GM12875 (cell line): ENCODE measurements at regions not wholly inside any gene's neighbourhood (a gene's known extent, or its start where the extent isn't known, plus 50 kb on each side); places are given as distances from the start of the nearest gene placed in this dataset.

Experiments used
- H3K4me3 ChIP-seq: one replicate; pipeline ENCODE4 v1.5.1; 2011; ENCODE audit warnings: low read depth, low read length, control low read depth
- CTCF ChIP-seq: IDR thresholded peaks from 2 replicates; pipeline ENCODE4 v1.5.1; 2011; ENCODE audit warnings: low read depth, mild to moderate bottlenecking, control low read depth, inconsistent platforms, low read length, moderate library complexity, borderline replicate concordance; ENCODE audit not compliant: insufficient read depth

GRCh38 chr9:99305820-99306811 is 84.0 kb downstream of the SEC61B start:
- TF ChIP-seq CTCF, result no peak
- H3K4me3 ChIP-seq, result no peak overlapping the region

GRCh38 chr9:99307851-99308250 is 85.8 kb downstream of the SEC61B start:
- TF ChIP-seq CTCF, result no peak
- H3K4me3 ChIP-seq, result no peak overlapping the region

GRCh38 chr9:99309141-99309939 is 87.3 kb downstream of the SEC61B start:
- TF ChIP-seq CTCF, result no peak
- H3K4me3 ChIP-seq, result no peak overlapping the region

- no peak for TF ChIP-seq CTCF
- no peak overlapping the region for H3K4me3 ChIP-seq
Measured at GRCh38 chr9:99312736-99313135, 90.7 kb downstream of the SEC61B start.

- no peak for TF ChIP-seq CTCF
- no peak overlapping the region for H3K4me3 ChIP-seq
Measured at GRCh38 chr9:99319048-99319447, 97.0 kb downstream of the SEC61B start.

- TF ChIP-seq CTCF, result no peak
- H3K4me3 ChIP-seq, result no peak overlapping the region
Measured at GRCh38 chr9:99322299-99322698, 100.2 kb downstream of the SEC61B start.
